H9 (cell line): ENCODE measurements at regions not wholly inside any gene's neighbourhood (a gene's known extent, or its start where the extent isn't known, plus 50 kb on each side); places are given as distances from the start of the nearest gene placed in this dataset.

ENCODE experiments used
- DNase-seq: peaks from one replicate; pipeline ENCODE4 v3.0.0-alpha.2; 2017
- H2AFZ ChIP-seq: one replicate; pipeline ENCODE4 v1.6.1; 2013; ENCODE audit warnings: mild to moderate bottlenecking, low read length, control low read depth, moderate library complexity
- H2AK5ac ChIP-seq: 2 replicates; pipeline ENCODE4 v1.6.1; 2013; ENCODE audit warnings: low read length, control low read depth, mixed read lengths; ENCODE audit not compliant: insufficient read length
- H2BK120ac ChIP-seq: one replicate; pipeline ENCODE4 v1.6.1; 2013; ENCODE audit warnings: low read depth, mild to moderate bottlenecking, low read length, control low read depth, inconsistent platforms; ENCODE audit not compliant: poor library complexity, severe bottlenecking
- H2BK12ac ChIP-seq: 2 replicates; pipeline ENCODE4 v1.6.1; 2013; ENCODE audit warnings: low read length, control low read depth, mixed read lengths, low read depth; ENCODE audit not compliant: insufficient read length
- H2BK15ac ChIP-seq: 2 replicates; pipeline ENCODE4 v1.6.1; 2013; ENCODE audit warnings: low read depth, low read length, control low read depth
- H2BK20ac ChIP-seq: one replicate; pipeline ENCODE4 v1.6.1; 2013; ENCODE audit warnings: low read depth, mild to moderate bottlenecking, low read length, control low read depth, inconsistent platforms; ENCODE audit not compliant: poor library complexity, severe bottlenecking
- H2BK5ac ChIP-seq: 2 replicates; pipeline ENCODE4 v1.6.1; 2013; ENCODE audit warnings: low read length, control low read depth, mixed read lengths; ENCODE audit not compliant: insufficient read length
- H3K14ac ChIP-seq: 2 replicates; pipeline ENCODE4 v1.6.1; 2013; ENCODE audit warnings: low read length, control low read depth; ENCODE audit not compliant: insufficient read depth
- H3K18ac ChIP-seq: 2 replicates; pipeline ENCODE4 v1.6.1; 2013; ENCODE audit warnings: low read depth, mild to moderate bottlenecking, mixed read lengths, low read length, control low read depth; ENCODE audit not compliant: insufficient read length
- H3K23ac ChIP-seq: 2 replicates; pipeline ENCODE4 v1.6.1; 2013; ENCODE audit warnings: low read length, control low read depth, mixed read lengths, low read depth; ENCODE audit not compliant: insufficient read length
- H3K23me2 ChIP-seq: 2 replicates; pipeline ENCODE4 v1.6.1; 2013; ENCODE audit warnings: low read depth, mild to moderate bottlenecking, mixed read lengths, low read length, control low read depth; ENCODE audit not compliant: insufficient read length, poor library complexity, severe bottlenecking
- H3K27ac ChIP-seq: 2 replicates; pipeline ENCODE4 v1.5.1; 2013; ENCODE audit warnings: low read length, control low read depth, mixed read lengths, low read depth; ENCODE audit not compliant: insufficient read length
- H3K27me3 ChIP-seq: 2 replicates; pipeline ENCODE4 v1.6.1; 2013; ENCODE audit warnings: low read length, control low read depth, inconsistent platforms; ENCODE audit not compliant: insufficient read depth
- H3K4ac ChIP-seq: 2 replicates; pipeline ENCODE4 v1.6.1; 2013; ENCODE audit warnings: low read depth, mild to moderate bottlenecking, control low read depth, inconsistent platforms, low read length, moderate library complexity
- H3K4me1 ChIP-seq: 2 replicates; pipeline ENCODE4 v1.6.1; 2013; ENCODE audit warnings: low read length, control low read depth, inconsistent platforms; ENCODE audit not compliant: insufficient read depth
- H3K4me2 ChIP-seq: 2 replicates; pipeline ENCODE4 v1.6.1; 2013; ENCODE audit warnings: low read length, control low read depth, mixed read lengths; ENCODE audit not compliant: insufficient read length, insufficient read depth
- H3K56ac ChIP-seq: 2 replicates; pipeline ENCODE4 v1.6.1; 2013; ENCODE audit warnings: low read depth, mild to moderate bottlenecking, mixed read lengths, low read length, control low read depth; ENCODE audit not compliant: insufficient read length
- H3K79me1 ChIP-seq: 2 replicates; pipeline ENCODE4 v1.6.1; 2013; ENCODE audit warnings: low read depth, mild to moderate bottlenecking, moderate library complexity, low read length, control low read depth, inconsistent platforms; ENCODE audit not compliant: insufficient read depth, poor library complexity, severe bottlenecking
- H3K79me2 ChIP-seq: 2 replicates; pipeline ENCODE4 v1.6.1; 2013; ENCODE audit warnings: low read length, control low read depth, inconsistent platforms; ENCODE audit not compliant: insufficient read depth
- H3K9ac ChIP-seq: 2 replicates; pipeline ENCODE4 v1.6.1; 2013; ENCODE audit warnings: low read length, control low read depth, mixed read lengths; ENCODE audit not compliant: insufficient read length; ENCODE audit errors: extremely low read depth
- H3K9me3 ChIP-seq: one replicate; pipeline ENCODE4 v1.6.1; 2013; ENCODE audit warnings: low read depth, low read length, inconsistent platforms; ENCODE audit not compliant: control insufficient read depth
- H3T11ph ChIP-seq: one replicate; pipeline ENCODE4 v1.6.1; 2013; ENCODE audit warnings: mild to moderate bottlenecking, low read length, control low read depth, inconsistent platforms
- H4K20me1 ChIP-seq: one replicate; pipeline ENCODE4 v1.6.1; 2013; ENCODE audit not compliant: control insufficient read depth, insufficient read length, insufficient read depth
- H4K5ac ChIP-seq: 2 replicates; pipeline ENCODE4 v1.6.1; 2013; ENCODE audit warnings: low read depth, mild to moderate bottlenecking, mixed read lengths, low read length, control low read depth; ENCODE audit not compliant: insufficient read length
- H4K8ac ChIP-seq: replicated peaks from 2 replicates; pipeline ENCODE4 v1.6.1; 2013; ENCODE audit warnings: low read length, control low read depth, mixed read lengths, low read depth; ENCODE audit not compliant: insufficient read length
- H4K91ac ChIP-seq: 2 replicates; pipeline ENCODE4 v1.6.1; 2013; ENCODE audit warnings: low read depth, mild to moderate bottlenecking, moderate library complexity, mixed read lengths, low read length, control low read depth; ENCODE audit not compliant: insufficient read length
- H3K27ac Mint-ChIP-seq, 3 experiments: 2 replicates in 2 of 3; 3 replicates in 1 of 3; pipeline ENCODE4 v1.8.0; 2020 to 2021; ENCODE audit warnings: mixed read lengths in 3 of 3, mild to moderate bottlenecking in 1 of 3, moderate library complexity in 1 of 3
- H3K27me3 Mint-ChIP-seq: 2 replicates; pipeline ENCODE4 v1.8.0; 2021; ENCODE audit warnings: low read depth, mild to moderate bottlenecking, moderate library complexity, mixed read lengths
- H3K36me3 Mint-ChIP-seq, 3 experiments: 2 replicates in 2 of 3; 3 replicates in 1 of 3; pipeline ENCODE4 v1.8.0; 2020 to 2021; ENCODE audit warnings: low read depth in 3 of 3, mixed read lengths in 3 of 3; ENCODE audit not compliant: insufficient read depth in 1 of 3
- H3K4me1 Mint-ChIP-seq, 2 experiments: 2 replicates each; pipeline ENCODE4 v1.8.0; 2020; ENCODE audit warnings: mixed read lengths in 2 of 2
- H3K4me3 Mint-ChIP-seq, 2 experiments: 2 replicates in 1 of 2; 3 replicates in 1 of 2; pipeline ENCODE4 v1.8.0; 2020 to 2021; ENCODE audit warnings: mild to moderate bottlenecking in 2 of 2, mixed read lengths in 2 of 2, moderate library complexity in 1 of 2
- H3K9me3 Mint-ChIP-seq, 2 experiments: 2 replicates in 1 of 2; 3 replicates in 1 of 2; pipeline ENCODE4 v1.8.0; 2020; ENCODE audit warnings: mild to moderate bottlenecking in 2 of 2, mixed read lengths in 2 of 2, moderate library complexity in 1 of 2
- CTCF ChIP-seq: fragments of 200-600 bp; sonication (generic); conservative IDR thresholded peaks from 3 replicates; pipeline ENCODE4 v1.8.0; 2021; ENCODE audit warnings: antibody characterized with exemption, mild to moderate bottlenecking
- WGBS: extraction: QIAGEN DNeasy Blood & Tissue Kit; methylation state at CpG from one replicate; pipeline ENCODE4 v1.1.7; 2013; ENCODE audit warnings: missing lambda C conversion rate, low lambda C conversion rate, mixed read lengths; ENCODE audit not compliant: insufficient read length; ENCODE audit errors: extremely low coverage; 5-methylcytosine and 5-hydroxymethylcytosine counted together

GRCh38 chr3:117885011-117885441 lies 1149.6 kb downstream of the IGSF11 start:
- Histone ChIP-seq H2AK5ac (no peak overlapping the region), H3K79me1 (no peaks in the 10 kb centered on the region), H4K8ac (no peak overlapping the region), H3K4me1 (peaks cover 2% of the 10 kb centered on the region; the same call in 1 of the 2 replicates), H4K91ac (no peak overlapping the region), H3K79me2 (no peaks in the 10 kb centered on the region), H2BK5ac (no peak overlapping the region), H3K27ac (no peak overlapping the region), H3K4ac (no peak overlapping the region), H3K27me3 (no peaks in the 10 kb centered on the region), H4K20me1 (no peaks in the 10 kb centered on the region), H3K56ac (no peak overlapping the region), H3K9me3 (no peaks in the 10 kb centered on the region), H3K18ac (no peak overlapping the region), H3K14ac (no peak overlapping the region), H2BK120ac (no peak overlapping the region), H3K4me2 (no peak overlapping the region), H4K5ac (no peak overlapping the region), H3K23ac (no peak overlapping the region), H3K9ac (no peak overlapping the region), H2AFZ (no peak overlapping the region), H2BK12ac (no peak overlapping the region), H3T11ph (no peak overlapping the region), H3K23me2 (no peaks in the 10 kb centered on the region), H2BK15ac (no peak overlapping the region), H2BK20ac (no peak overlapping the region)
- no peak overlapping the region for H3K4me3 Mint-ChIP-seq
- H3K27me3 Mint-ChIP-seq, result no peaks in the 10 kb centered on the region
- no peak for DNase-seq
- H3K9me3 Mint-ChIP-seq, result no peaks in the 10 kb centered on the region
- H3K4me1 Mint-ChIP-seq, result peaks cover 3 to 17% of the 10 kb centered on the region in 2 experiments
- no CpG with 5 or more reads among the region's 5 CpGs for WGBS
- TF ChIP-seq CTCF, result no peak
- H3K27ac Mint-ChIP-seq, result no peak overlapping the region
- H3K36me3 Mint-ChIP-seq, result no peaks in the 10 kb centered on the region
